Prostate gland (tissue), 2 donors: ENCODE measurements at regions not wholly inside any gene's neighbourhood (a gene's known extent, or its start where the extent isn't known, plus 50 kb on each side); places are given as distances from the start of the nearest gene placed in this dataset.

Source experiments
- DNase-seq: peaks from one replicate; pipeline ENCODE4 v3.0.0-alpha.2; 2019; ENCODE audit warnings: low spot score
- H3K27ac ChIP-seq, 2 donors: fragments of 200-600 bp; sonication (generic); 2 replicates each; pipeline ENCODE4 v1.5.1; 2017 to 2019
- H3K27me3 ChIP-seq: fragments of 200-600 bp; sonication (generic); replicated peaks from 2 replicates; pipeline ENCODE4 v1.5.1; 2019; ENCODE audit not compliant: insufficient read depth
- H3K36me3 ChIP-seq, 2 donors: fragments of 200-600 bp; sonication (generic); 1 replicate in 1 of 2; 2 replicates in 1 of 2; pipeline versions ENCODE4 v1.5.1 to v1.8.1; 2017 to 2019
- H3K4me1 ChIP-seq: fragments of 200-600 bp; sonication (generic); replicated peaks from 2 replicates; pipeline ENCODE4 v1.5.1; 2019
- H3K4me3 ChIP-seq, 2 donors: fragments of 200-600 bp; sonication (generic); 2 replicates each; pipeline ENCODE4 v1.5.1; 2017 to 2019
- H3K9me3 ChIP-seq: fragments of 200-600 bp; sonication (generic); 2 replicates; pipeline ENCODE4 v1.5.1; 2017
- POLR2A ChIP-seq: fragments of 450-650 bp; IDR thresholded peaks from one replicate; pipeline ENCODE4 v1.6.1; 2016; ENCODE audit warnings: antibody characterized with exemption, mild to moderate bottlenecking
- POLR2AphosphoS5 ChIP-seq: sonication (generic); formaldehyde crosslinking; IDR thresholded peaks from one replicate; pipeline ENCODE4 v1.6.1; 2017; ENCODE audit warnings: antibody characterized with exemption
- WGBS: methylation state at CpG from one replicate; pipeline ENCODE4 v1.1.5; 2018; 5-methylcytosine and 5-hydroxymethylcytosine counted together
- intact Hi-C: fragments of 100-400 bp; cut with DNase I; formaldehyde crosslinking; loops from one replicate; pipeline ENCODE4 v1.14.2; 2022
- TF ChIP-seq, protein P1 (sequence below), 4 experiments: fragments of 200-600 bp in 2 of 4; fragments of 450-650 bp in 2 of 4; sonication (generic) in 2 of 4; IDR thresholded peaks; 1 replicate in 3 of 4; 2 replicates in 1 of 4; pipeline ENCODE4 v1.5.1; 2016 to 2019; ENCODE audit warnings: antibody characterized with exemption in 4 of 4, mild to moderate bottlenecking in 2 of 4, moderate library complexity in 2 of 4

- Histone ChIP-seq H3K27ac (no peak overlapping the region), H3K4me3 (no peak overlapping the region), H3K27me3 (no peaks in the 10 kb centered on the region), H3K9me3 (no peaks in the 10 kb centered on the region), H3K36me3 (no peaks in the 10 kb centered on the region), H3K4me1 (no peaks in the 10 kb centered on the region)
- intact Hi-C loops: no loop called here
- DNase-seq: no peak
- TF ChIP-seq POLR2AphosphoS5 (no peak), POLR2A (no peak)
- TF ChIP-seq, protein P1, sequence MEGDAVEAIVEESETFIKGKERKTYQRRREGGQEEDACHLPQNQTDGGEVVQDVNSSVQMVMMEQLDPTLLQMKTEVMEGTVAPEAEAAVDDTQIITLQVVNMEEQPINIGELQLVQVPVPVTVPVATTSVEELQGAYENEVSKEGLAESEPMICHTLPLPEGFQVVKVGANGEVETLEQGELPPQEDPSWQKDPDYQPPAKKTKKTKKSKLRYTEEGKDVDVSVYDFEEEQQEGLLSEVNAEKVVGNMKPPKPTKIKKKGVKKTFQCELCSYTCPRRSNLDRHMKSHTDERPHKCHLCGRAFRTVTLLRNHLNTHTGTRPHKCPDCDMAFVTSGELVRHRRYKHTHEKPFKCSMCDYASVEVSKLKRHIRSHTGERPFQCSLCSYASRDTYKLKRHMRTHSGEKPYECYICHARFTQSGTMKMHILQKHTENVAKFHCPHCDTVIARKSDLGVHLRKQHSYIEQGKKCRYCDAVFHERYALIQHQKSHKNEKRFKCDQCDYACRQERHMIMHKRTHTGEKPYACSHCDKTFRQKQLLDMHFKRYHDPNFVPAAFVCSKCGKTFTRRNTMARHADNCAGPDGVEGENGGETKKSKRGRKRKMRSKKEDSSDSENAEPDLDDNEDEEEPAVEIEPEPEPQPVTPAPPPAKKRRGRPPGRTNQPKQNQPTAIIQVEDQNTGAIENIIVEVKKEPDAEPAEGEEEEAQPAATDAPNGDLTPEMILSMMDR (IDR thresholded peaks at IDR 0.05): no peak
- 83% methylated on average over 4 of the region's 4 CpGs for WGBS
Observed at GRCh38 chr13:73952648-73953047, 181.6 kb downstream of the KLF12 start.

- Histone ChIP-seq H3K9me3 (no peaks in the 10 kb centered on the region), H3K27me3 (no peaks in the 10 kb centered on the region), H3K36me3 (no peaks in the 10 kb centered on the region), H3K4me3 (no peak overlapping the region), H3K27ac (no peak overlapping the region), H3K4me1 (no peaks in the 10 kb centered on the region)
- DNase-seq: no peak
- WGBS: 77% methylated on average over 1 of the region's 1 CpG
- TF ChIP-seq POLR2AphosphoS5: no peak
- TF ChIP-seq, protein P1 (IDR thresholded peaks at IDR 0.05): no peak
- TF ChIP-seq POLR2A: no peak
- intact Hi-C loops: loop anchor here (5.0 to 10.0 kb wide), 2 partner anchors 186 to 338 kb away; partner anchors contain the start of gene KLF12
Observed at GRCh38 chr13:73948848-73949529, 185.2 kb downstream of the KLF12 start.

DNA sequence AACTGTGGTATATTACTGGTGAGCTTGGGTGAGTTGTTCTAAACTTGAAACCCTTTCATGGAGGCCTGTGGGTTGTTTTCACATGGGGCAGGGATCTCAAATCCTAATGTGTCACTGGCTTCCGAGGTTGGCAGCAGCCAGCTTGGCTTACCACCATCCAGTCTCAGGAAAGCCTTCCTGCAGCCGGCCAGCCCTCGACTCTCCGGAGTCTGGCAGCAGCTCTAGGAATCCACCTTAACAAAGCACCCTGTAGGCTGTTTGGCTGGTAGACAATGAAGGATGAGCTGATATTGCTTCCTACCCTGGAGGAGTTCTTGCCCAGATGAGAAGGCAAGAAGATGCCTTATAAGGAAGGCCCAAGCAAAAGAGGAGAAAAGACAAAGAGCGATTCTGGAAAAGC, 188.3 kb downstream of the KLF12 start:
- intact Hi-C loops: loop anchor here (5.0 to 10.0 kb wide), 2 partner anchors 189 to 341 kb away; partner anchors contain the start of gene KLF12
- WGBS: 15% methylated on average over 5 of the region's 5 CpGs
- Histone ChIP-seq H3K27ac (peak overlapping the region in 1 of 2 donors; percentile 18), H3K9me3 (no peaks in the 10 kb centered on the region), H3K4me1 (no peaks in the 10 kb centered on the region), H3K36me3 (no peaks in the 10 kb centered on the region), H3K27me3 (no peaks in the 10 kb centered on the region), H3K4me3 (no peak overlapping the region)
- DNase-seq: peak; percentile 23
- TF ChIP-seq POLR2A: no peak

DNA sequence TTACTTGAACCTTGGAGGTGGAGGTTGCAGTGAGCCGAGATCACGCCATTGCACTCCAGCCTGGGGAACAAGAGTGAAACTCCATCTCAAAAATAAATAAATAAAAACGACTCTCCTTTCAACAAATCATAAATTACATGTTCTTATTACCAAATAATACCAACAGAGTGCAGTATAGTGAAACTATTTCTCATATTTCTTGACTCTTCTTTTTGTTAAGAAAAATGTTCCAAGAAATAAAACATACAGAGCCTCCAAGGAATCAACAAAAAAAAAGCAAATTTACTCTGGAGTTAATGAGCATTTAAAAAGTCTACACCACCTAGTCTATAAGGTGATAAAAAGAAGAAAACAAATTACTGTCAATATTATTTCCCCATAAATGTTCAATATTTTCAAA, 188.8 kb downstream of the KLF12 start:
- intact Hi-C loops: loop anchor here (5.0 to 10.0 kb wide), 2 partner anchors 189 to 342 kb away; partner anchors contain the start of gene KLF12
- H3K27me3 ChIP-seq: no peaks in the 10 kb centered on the region
- no peaks in the 10 kb centered on the region for H3K9me3 ChIP-seq
- H3K4me3 ChIP-seq: no peak overlapping the region
- H3K36me3 ChIP-seq: no peaks in the 10 kb centered on the region
- TF ChIP-seq POLR2A: no peak
- TF ChIP-seq POLR2AphosphoS5: no peak
- TF ChIP-seq, protein P1 (IDR thresholded peaks at IDR 0.05): peak in 1 of 4 experiments; percentile 21
- H3K27ac ChIP-seq: peak overlapping the region in 1 of 2 donors; percentile 18
- DNase-seq: no peak
- 37% methylated on average over 3 of the region's 3 CpGs for WGBS
- H3K4me1 ChIP-seq: no peaks in the 10 kb centered on the region

GRCh38 chr13:73943965-73944233, 190.3 kb downstream of the KLF12 start:
- DNase-seq: no peak
- H3K9me3 ChIP-seq: no peaks in the 10 kb centered on the region
- intact Hi-C loops: loop anchor here (10.0 kb wide), 1 partner anchor 191 kb away; the partner anchor contains the start of gene KLF12
- H3K4me1 ChIP-seq: no peaks in the 10 kb centered on the region
- WGBS: 56% methylated on average over 1 of the region's 1 CpG
- no peaks in the 10 kb centered on the region for H3K36me3 ChIP-seq
- H3K27me3 ChIP-seq: no peaks in the 10 kb centered on the region
- TF ChIP-seq POLR2A: no peak
- no peak for TF ChIP-seq POLR2AphosphoS5
- TF ChIP-seq, protein P1 (IDR thresholded peaks at IDR 0.05): no peak
- H3K27ac ChIP-seq: no peak overlapping the region
- no peak overlapping the region for H3K4me3 ChIP-seq
